M059J (cell line): ENCODE measurements at regions not wholly inside any gene's neighbourhood (a gene's known extent, or its start where the extent isn't known, plus 50 kb on each side); places are given as distances from the start of the nearest gene placed in this dataset.

Experiments used
- DNase-seq: peaks from one replicate; pipeline ENCODE4 v3.0.0-alpha.2; 2012; ENCODE audit warnings: low read depth

GRCh38 chr17:53891726-53892125 lies 69.0 kb downstream of the KIF2B start:
- no peak for DNase-seq

DNA sequence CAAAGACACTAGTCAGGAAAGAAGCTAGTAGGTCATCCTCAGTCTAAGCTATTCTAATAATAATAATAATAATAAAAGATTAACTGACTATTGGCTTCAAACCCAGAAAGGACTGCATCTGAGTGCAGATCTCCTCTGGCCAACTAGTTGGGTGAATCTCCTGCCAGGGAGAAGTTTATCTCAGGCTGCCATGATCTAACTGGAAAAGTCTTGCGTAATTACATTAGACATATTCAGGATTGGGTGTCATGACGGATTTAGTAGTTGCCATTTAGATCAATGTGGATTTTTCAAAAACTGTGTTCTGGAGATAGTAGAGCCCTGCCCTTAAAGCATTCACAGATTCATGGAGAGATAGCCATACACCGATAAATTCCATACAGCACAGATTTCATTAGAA lies 69.5 kb downstream of the KIF2B start:
- DNase-seq: no peak

- DNase-seq: no peak
Observed at GRCh38 chr17:53894591-53894990, 71.9 kb downstream of the KIF2B start.

DNA sequence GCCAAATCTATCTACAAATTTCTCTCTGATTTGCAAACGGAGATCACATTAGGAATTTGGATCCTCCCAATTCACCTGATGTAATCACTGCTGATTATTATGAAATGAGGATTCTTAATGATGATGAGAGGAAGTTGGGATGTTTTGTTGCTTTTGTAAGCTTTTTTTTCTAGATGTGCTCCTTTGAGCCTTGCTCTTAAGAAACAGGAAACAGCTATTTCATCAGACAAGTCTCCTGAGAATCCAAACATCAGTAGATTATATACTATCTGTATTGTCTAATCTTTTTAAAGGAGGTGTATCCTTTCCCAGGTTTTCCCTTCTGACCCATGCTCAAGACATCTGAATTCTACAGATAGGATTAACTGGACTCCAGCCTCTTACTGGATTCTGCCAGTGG lies 73.3 kb downstream of the KIF2B start:
- no peak for DNase-seq

DNA sequence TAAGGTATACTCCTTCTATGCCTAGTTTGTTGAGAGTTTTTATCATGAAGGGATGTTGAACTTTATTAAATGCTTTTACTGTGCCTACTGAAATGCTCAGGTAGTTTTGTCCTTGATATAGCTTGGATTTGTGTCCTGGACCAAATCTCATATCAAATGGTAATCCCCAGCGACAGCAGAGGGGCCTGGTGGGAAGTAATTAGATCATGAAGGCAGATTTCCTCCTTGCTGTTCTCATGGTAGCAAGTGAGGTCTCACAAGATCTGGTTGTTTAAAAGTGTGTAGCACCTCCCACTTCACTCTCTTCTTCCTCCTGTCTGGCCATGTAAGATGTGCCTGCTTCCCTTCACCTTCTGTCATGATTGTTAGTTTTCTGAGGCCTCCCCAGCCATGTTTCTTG lies 78.2 kb downstream of the KIF2B start:
- DNase-seq: no peak

DNA sequence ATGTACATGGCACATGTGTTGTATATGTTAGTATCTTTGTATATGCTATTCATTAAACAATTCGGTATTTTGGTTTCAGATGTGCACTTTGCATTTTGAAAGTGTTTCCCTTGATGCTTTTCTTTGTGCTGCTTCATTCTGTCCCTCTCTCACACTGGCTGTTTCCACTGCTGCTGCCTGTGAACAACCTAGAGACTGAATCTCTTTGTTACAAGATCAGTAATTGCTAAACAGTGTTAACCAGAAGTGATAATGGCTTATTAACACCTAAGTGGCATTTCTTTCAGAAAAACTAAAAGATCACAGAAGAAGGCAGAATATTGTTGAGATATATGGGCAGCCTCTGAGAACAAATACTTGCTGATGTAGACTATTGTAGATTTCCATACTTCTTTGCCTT lies 84.7 kb downstream of the KIF2B start:
- no peak for DNase-seq

DNA sequence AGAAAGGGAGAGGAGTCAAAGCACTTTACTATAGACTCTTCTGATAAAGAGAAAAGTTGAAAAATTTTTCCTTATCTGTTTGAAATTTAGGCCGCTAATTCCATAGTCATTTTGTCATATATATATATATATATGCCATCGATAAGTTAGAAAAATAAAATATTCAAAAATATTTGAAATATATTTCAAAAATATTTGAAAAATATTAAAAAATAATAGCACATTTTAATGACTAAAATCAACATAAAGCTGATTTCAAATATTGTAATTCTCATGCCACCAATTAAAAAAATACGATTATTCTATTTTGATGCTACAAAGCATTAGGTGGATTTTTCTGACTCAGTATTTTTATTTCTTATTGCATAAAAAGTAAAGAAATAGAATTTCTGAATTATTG lies 87.1 kb downstream of the KIF2B start:
- no peak for DNase-seq

GRCh38 chr17:53912117-53912516 lies 89.4 kb downstream of the KIF2B start:
- DNase-seq: no peak

GRCh38 chr17:53919356-53919755 lies 96.6 kb downstream of the KIF2B start:
- no peak for DNase-seq

- DNase-seq: no peak
Observed at GRCh38 chr17:53924530-53925455, 102.1 kb downstream of the KIF2B start.

- DNase-seq: no peak
Observed at GRCh38 chr17:53932386-53932785, 109.7 kb downstream of the KIF2B start.

DNA sequence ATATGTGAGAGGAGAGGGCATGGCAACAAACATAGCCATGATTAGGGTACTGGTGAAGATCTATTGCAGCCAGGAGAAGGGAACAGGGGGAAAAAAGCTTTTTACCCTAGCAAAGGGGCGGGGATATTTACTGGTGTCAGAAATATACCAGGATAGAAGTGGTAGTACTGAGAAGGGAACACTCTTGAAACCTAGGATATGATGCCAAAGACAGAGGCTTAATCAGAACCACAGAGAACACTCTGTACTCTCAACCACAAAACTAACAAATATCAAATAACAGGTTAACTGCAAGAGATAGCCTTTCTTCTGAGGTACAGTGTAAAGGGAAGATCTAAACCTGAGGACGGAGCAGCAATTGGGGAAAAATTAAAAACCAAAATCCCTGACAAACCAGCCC lies 112.2 kb downstream of the KIF2B start:
- no peak for DNase-seq

GRCh38 chr17:53941231-53941630 lies 118.5 kb downstream of the KIF2B start:
- DNase-seq: no peak

DNA sequence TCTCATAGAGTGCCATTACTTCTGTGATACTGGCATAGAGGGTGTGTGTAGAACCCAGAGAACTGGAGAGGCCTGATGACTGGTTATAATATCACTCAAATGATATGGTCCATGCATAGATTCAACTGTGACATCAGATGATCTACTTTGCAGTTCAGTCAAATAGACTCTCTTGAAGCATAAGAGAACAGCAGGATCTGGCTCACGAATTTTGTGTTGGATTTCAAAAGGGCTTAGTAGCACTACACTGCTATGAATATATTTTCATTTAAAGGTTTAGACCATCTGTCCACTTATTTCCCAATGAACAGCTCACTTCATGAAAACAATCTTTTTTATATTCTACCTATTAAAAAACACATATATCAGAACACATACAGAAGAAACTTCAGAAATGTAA lies 119.7 kb downstream of the KIF2B start:
- no peak for DNase-seq

DNA sequence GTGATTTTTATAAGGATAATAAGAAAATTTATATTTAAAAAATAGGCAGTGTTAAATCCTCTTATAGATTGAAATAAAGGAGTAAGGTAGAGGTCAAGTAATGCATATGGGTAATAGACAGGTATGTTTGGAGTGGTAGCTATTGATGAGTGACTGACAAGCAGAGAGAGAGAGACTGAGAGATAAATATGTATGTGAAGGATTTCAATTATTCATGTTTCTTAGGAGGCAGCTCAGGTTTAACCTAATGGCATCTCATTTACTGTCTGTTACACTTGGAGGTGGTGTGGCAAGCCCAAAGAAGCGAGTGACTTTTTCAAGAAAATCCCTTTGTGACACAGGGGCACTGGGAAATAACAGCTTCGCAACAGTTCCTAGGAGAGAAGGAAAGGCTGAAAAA lies 120.2 kb downstream of the KIF2B start:
- no peak for DNase-seq

DNA sequence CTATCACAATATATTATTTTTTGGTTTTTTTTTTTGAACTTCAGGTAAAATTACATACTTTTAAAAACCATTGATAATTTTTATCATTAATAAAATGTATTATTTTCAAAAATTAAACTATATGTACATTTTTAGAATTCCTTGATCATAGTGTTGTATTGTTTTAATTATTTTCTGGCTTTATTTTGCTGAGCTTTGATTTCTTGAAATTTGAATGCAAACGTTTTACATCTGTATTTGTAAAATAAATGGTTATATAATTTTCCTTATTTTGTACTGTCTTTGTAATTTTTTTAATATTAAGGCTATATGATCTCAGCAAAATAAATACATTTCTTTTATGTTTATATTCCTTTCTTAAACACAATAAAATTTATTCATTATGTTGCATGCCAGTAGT lies 125.6 kb downstream of the KIF2B start:
- no peak for DNase-seq

GRCh38 chr17:53949473-53950090 lies 126.9 kb downstream of the KIF2B start:
- DNase-seq: no peak

GRCh38 chr17:53950207-53950857 lies 127.6 kb downstream of the KIF2B start:
- DNase-seq: no peak

DNA sequence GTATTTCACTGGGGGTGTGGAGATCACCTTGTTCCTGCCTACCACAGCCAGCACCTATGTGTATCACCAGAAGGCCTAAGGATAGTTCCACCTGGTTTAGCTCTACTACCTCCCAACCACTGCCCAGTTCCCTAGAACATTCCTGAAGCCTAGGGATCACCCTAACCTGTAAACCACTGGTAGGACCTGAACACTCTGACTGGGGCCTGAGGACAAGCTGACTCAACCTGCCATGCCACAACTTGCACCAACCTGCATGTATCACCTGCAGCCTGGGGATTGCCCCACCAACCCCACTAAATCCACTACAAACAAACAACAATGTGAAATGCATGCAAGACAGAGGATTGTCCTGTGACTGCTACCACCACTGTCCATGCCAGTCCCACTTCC lies 128.1 kb downstream of the KIF2B start:
- DNase-seq: no peak

- DNase-seq: no peak
Observed at GRCh38 chr17:53971361-53971760, 148.6 kb downstream of the KIF2B start.

DNA sequence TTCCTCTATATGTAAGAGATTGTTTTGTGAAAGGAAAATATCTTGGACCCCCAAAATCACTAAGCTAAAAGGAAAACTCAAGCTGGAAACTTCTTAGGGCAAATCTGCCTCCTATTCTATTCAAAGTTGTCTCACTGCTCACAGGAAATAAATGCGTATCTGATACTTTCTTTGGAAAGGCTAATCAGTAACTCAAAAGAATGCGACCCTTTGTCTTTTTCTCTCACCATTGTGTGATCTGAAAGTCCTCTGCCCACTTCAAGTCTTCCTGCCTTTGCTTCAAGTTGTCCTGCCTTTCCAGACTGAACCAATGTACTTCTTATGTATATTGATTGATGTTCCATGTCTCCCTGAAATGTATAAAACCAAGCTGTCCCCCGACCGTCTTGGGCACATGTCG lies 157.3 kb downstream of the KIF2B start:
- no peak for DNase-seq

- no peak for DNase-seq
Observed at GRCh38 chr17:53996131-53996530, 173.4 kb downstream of the KIF2B start.

GRCh38 chr17:53996890-53997289 lies 174.2 kb downstream of the KIF2B start:
- no peak for DNase-seq
